ENCODE measurements at regions not wholly inside any gene's neighbourhood (a gene's known extent, or its start where the extent isn't known, plus 50 kb on each side); places are given as distances from the start of the nearest gene placed in this dataset.

DNA sequence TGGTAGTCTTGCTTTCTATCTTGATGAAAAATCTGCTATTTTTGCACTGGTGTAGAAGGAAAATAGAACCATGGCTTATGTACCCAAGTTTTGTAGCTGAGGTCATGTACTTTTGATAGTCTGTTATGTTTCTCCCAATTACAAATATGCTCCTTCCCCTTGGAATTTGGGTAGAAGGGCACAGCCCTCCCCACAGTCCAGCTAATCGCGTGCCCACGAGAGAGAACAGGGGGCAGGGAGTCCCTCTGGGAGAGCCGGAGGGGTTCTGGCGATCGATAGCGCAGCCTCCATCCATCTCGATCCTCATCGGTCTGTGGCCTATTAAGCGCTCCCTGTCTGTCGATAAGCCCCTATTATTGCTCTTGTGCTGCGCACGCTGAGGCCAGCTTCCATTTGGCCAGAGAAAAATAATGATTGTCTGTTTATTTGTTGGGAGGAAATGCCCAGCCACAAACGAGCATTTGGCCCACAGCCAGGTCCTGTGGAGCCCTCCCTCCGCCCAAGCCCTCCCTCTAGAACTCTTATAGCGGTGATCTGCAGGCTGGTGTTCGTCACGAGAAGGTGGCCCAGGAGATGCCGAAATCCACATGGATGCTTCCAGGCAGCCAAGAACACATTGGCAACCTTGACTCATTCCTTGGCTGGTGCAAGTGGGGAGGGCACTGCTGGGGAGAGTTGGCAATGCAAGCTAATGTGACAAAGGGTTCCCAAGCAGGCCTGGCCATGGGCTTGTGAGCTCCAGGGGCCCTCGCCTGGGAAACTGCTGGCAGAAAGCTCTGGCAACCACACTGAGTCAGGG is 134.7 kb upstream of the TNR start:
- Histone ChIP-seq H3K4me3 (no peak overlapping the region), H3K9me3 (no peaks in the 10 kb centered on the region), H3K4me1 (no peaks in the 10 kb centered on the region), H3K36me3 (replicated peaks) (no peaks in the 10 kb centered on the region), H3K27me3 (ENCODE audit: low read depth) (no peaks in the 10 kb centered on the region)
- no peak for DNase-seq (ENCODE audit: low spot score in 2 of 2)
- in situ Hi-C loops (cut with MboI; ENCODE audit: low sequenced_read_pairs), result loop anchor here (25.0 kb wide), 1 partner anchor 516 kb away; no protein-coding TSS in a partner anchor

DNA sequence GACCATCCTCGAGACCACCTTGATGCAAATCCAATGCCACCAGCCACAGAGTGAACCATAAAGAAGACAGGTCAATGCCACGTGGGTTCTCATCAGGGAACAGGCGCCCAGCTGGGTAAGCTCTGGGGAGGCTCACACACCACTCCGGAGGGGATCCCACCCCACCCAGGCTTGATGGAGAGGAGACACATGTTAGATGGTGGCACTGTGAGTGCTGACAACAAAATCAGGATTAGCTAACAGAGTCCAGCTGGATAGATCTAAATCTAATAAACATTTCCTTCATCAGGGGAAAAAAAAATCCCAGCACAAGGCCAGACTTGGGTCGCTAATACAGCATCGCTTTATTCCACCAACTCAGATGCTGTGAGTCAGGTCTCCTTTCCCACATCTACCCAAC is 132.2 kb upstream of the TNR start:
- Histone ChIP-seq H3K4me1 (no peaks in the 10 kb centered on the region), H3K4me3 (no peak overlapping the region), H3K36me3 (replicated peaks) (no peaks in the 10 kb centered on the region), H3K27me3 (ENCODE audit: low read depth) (no peaks in the 10 kb centered on the region), H3K9me3 (no peaks in the 10 kb centered on the region)
- in situ Hi-C loops (cut with MboI; ENCODE audit: low sequenced_read_pairs), result loop anchor here (25.0 kb wide), 1 partner anchor 513 kb away; no protein-coding TSS in a partner anchor
- DNase-seq (ENCODE audit: low spot score in 2 of 2), result no peak

GRCh38 chr1:175874081-175874480 is 130.7 kb upstream of the TNR start:
- Histone ChIP-seq H3K9me3 (no peaks in the 10 kb centered on the region), H3K4me3 (no peak overlapping the region), H3K4me1 (no peaks in the 10 kb centered on the region), H3K27me3 (ENCODE audit: low read depth) (no peaks in the 10 kb centered on the region), H3K36me3 (replicated peaks) (no peaks in the 10 kb centered on the region)
- DNase-seq (ENCODE audit: low spot score in 2 of 2), result no peak
- in situ Hi-C loops (cut with MboI; ENCODE audit: low sequenced_read_pairs), result no loop called here

- in situ Hi-C loops (cut with MboI; ENCODE audit: low sequenced_read_pairs), result no loop called here
- Histone ChIP-seq H3K4me3 (no peak overlapping the region), H3K36me3 (replicated peaks) (no peaks in the 10 kb centered on the region), H3K27me3 (ENCODE audit: low read depth) (no peaks in the 10 kb centered on the region), H3K4me1 (no peaks in the 10 kb centered on the region), H3K9me3 (no peaks in the 10 kb centered on the region)
- DNase-seq (ENCODE audit: low spot score in 2 of 2), result no peak
Observed at GRCh38 chr1:175873290-175873935, 130.0 kb upstream of the TNR start.

GRCh38 chr1:175872588-175872987 is 129.2 kb upstream of the TNR start:
- Histone ChIP-seq H3K4me3 (no peak overlapping the region), H3K27me3 (ENCODE audit: low read depth) (no peaks in the 10 kb centered on the region), H3K9me3 (no peaks in the 10 kb centered on the region), H3K4me1 (no peaks in the 10 kb centered on the region), H3K36me3 (replicated peaks) (no peaks in the 10 kb centered on the region)
- DNase-seq (ENCODE audit: low spot score in 2 of 2), result no peak
- in situ Hi-C loops (cut with MboI; ENCODE audit: low sequenced_read_pairs), result no loop called here

DNA sequence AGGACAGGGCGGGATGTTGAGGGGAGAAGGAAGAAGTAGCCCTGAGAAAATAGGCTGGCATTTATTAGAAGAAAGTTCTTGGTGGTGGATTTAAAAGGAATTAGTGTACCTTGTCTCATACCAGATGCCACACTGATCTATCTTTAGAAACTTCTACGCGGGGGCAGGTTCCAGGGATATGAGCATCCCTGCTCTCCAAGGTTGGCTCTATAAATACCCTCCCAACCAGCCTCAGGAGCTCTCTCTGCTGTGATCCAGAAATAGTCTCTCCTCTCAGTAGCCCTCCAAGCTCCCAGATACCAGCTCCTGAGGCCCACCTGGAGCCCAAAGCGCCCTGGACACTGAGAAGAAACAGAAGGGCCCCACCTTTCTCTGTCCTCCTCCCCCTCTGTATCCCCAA is 128.3 kb upstream of the TNR start:
- H3K4me1 ChIP-seq, result no peaks in the 10 kb centered on the region
- in situ Hi-C loops (cut with MboI; ENCODE audit: low sequenced_read_pairs), result no loop called here
- DNase-seq (ENCODE audit: low spot score in 2 of 2), result no peak
- H3K36me3 ChIP-seq (replicated peaks), result no peaks in the 10 kb centered on the region
- H3K27me3 ChIP-seq (ENCODE audit: low read depth), result no peaks in the 10 kb centered on the region
- no peaks in the 10 kb centered on the region for H3K9me3 ChIP-seq
- H3K4me3 ChIP-seq, result no peak overlapping the region

GRCh38 chr1:175870217-175870616 is 126.8 kb upstream of the TNR start:
- Histone ChIP-seq H3K4me1 (peaks cover 5% of the 10 kb centered on the region), H3K9me3 (no peaks in the 10 kb centered on the region), H3K36me3 (replicated peaks) (no peaks in the 10 kb centered on the region), H3K4me3 (no peak overlapping the region), H3K27me3 (ENCODE audit: low read depth) (no peaks in the 10 kb centered on the region)
- no peak for DNase-seq (ENCODE audit: low spot score in 2 of 2)
- in situ Hi-C loops (cut with MboI; ENCODE audit: low sequenced_read_pairs), result no loop called here

DNA sequence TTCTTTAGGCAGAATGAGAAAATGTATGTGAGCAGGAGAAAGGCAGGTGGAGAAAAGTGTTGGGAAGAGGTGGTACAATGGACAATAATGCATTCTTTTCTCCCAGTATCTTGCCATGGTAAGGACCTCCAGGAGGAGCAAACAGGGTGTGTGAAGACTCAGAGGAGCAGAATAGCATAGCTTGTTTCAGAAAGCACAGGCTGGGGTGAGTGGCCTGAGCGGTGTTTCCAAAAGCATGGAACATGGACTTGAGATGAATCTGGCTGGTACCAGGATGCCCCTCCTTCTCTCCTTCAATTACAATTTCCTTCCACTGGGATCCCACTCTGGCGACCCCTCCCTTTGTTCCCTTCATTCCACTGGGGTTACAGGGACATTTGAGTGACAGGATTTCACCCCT is 123.4 kb upstream of the TNR start:
- Histone ChIP-seq H3K27me3 (ENCODE audit: low read depth) (no peaks in the 10 kb centered on the region), H3K9me3 (no peaks in the 10 kb centered on the region), H3K4me1 (peaks cover 17% of the 10 kb centered on the region), H3K4me3 (no peak overlapping the region), H3K36me3 (replicated peaks) (no peaks in the 10 kb centered on the region)
- no peak for DNase-seq (ENCODE audit: low spot score in 2 of 2)
- in situ Hi-C loops (cut with MboI; ENCODE audit: low sequenced_read_pairs), result no loop called here

GRCh38 chr1:175865041-175865766 is 121.8 kb upstream of the TNR start:
- no peaks in the 10 kb centered on the region for H3K9me3 ChIP-seq
- in situ Hi-C loops (cut with MboI; ENCODE audit: low sequenced_read_pairs), result no loop called here
- no peaks in the 10 kb centered on the region for H3K36me3 ChIP-seq (replicated peaks)
- DNase-seq (ENCODE audit: low spot score in 2 of 2), result peak; percentile 44 to 56
- H3K27me3 ChIP-seq (ENCODE audit: low read depth), result no peaks in the 10 kb centered on the region
- H3K4me3 ChIP-seq, result no peak overlapping the region
- peaks cover 17% of the 10 kb centered on the region for H3K4me1 ChIP-seq

DNA sequence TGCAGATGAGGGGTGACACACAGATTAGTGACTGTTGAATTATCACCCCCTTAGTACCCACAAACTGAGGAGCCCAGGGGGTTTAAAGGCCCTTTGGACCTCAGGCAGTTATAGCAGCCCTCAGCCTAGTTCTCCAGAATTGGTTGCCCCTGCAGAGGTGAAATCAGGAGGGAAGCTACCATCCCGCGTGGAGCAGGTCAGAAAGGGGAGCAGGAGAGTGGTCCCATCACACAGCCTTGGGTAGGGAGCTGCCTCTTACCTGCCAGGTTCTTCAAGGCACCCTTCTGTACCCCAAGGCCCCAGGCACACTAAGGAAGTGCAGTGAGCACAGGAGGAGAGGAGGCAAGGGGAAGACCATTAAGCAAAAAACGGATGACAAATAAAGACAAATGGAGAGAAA is 121.2 kb upstream of the TNR start:
- H3K4me1 ChIP-seq, result peaks cover 17% of the 10 kb centered on the region
- H3K9me3 ChIP-seq, result no peaks in the 10 kb centered on the region
- no peak overlapping the region for H3K4me3 ChIP-seq
- in situ Hi-C loops (cut with MboI; ENCODE audit: low sequenced_read_pairs), result no loop called here
- H3K36me3 ChIP-seq (replicated peaks), result no peaks in the 10 kb centered on the region
- no peaks in the 10 kb centered on the region for H3K27me3 ChIP-seq (ENCODE audit: low read depth)
- DNase-seq (ENCODE audit: low spot score in 2 of 2), result no peak

GRCh38 chr1:175864183-175864582 is 120.8 kb upstream of the TNR start:
- in situ Hi-C loops (cut with MboI; ENCODE audit: low sequenced_read_pairs), result no loop called here
- no peaks in the 10 kb centered on the region for H3K27me3 ChIP-seq (ENCODE audit: low read depth)
- H3K9me3 ChIP-seq, result no peaks in the 10 kb centered on the region
- H3K4me3 ChIP-seq, result no peak overlapping the region
- H3K36me3 ChIP-seq (replicated peaks), result no peaks in the 10 kb centered on the region
- DNase-seq (ENCODE audit: low spot score in 2 of 2), result no peak
- peaks cover 17% of the 10 kb centered on the region for H3K4me1 ChIP-seq

DNA sequence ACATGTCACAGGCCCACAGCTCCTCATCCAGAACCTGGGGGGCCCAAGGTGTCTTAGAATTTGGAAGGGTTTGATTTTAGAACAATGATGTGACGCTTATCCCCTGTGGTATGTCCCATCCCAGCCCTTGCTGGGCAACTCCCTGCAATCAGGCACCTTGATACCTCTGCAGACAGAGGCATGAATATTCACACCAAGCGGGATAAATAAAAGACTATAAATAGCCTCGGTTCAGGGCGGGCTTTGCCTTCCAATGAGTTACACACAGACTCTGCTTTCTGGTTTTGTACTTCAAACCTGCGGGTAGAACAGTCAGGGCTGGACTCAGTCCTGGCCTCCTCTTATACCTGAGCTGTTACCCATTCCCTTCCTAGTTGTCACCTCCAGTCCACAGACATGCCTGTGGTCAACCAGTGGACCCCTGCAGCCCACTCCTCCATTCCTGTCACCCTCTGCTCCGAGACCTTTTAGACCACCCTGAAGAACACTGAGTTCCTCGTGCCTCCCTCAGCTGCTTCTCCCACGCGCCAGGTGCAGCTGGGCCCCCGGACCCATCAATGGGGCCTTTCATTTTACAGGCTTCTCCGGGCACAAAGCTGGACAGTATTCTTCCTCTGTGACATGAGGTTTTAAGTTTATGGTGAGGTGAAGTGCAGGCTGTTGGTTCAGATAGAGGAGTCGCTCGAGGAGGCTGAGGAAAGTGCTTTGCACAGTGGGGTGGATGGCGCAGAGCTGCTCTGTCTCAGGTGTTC is 120.1 kb upstream of the TNR start:
- Histone ChIP-seq H3K4me3 (no peak overlapping the region), H3K36me3 (replicated peaks) (no peaks in the 10 kb centered on the region), H3K4me1 (peaks cover 17% of the 10 kb centered on the region), H3K27me3 (ENCODE audit: low read depth) (no peaks in the 10 kb centered on the region), H3K9me3 (no peaks in the 10 kb centered on the region)
- DNase-seq (ENCODE audit: low spot score in 2 of 2), result peak; percentile 9 to 32
- in situ Hi-C loops (cut with MboI; ENCODE audit: low sequenced_read_pairs), result no loop called here

DNA sequence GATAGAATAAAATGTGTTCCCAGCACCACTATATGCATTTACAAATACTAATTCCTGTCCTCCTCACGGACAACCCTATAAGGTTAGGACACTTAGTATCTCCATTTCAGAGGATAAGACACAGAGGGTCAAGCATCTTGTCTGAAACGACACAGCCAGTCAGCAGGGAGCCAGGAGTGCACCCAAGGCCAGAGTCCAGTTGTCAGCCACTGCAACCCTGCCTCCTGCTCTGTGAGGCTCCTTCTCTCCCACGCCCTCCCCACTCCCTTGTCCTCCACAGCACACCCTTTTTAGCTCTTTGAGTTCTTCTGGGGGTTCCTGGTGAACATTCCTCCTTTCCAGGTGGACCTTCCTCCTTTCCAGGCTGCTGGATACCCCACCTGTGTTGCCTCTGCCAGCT is 119.0 kb upstream of the TNR start:
- H3K9me3 ChIP-seq, result no peaks in the 10 kb centered on the region
- in situ Hi-C loops (cut with MboI; ENCODE audit: low sequenced_read_pairs), result no loop called here
- no peak overlapping the region for H3K4me3 ChIP-seq

More for the DNA sequence above, 119.0 kb upstream of the TNR start:
- no peaks in the 10 kb centered on the region for H3K36me3 ChIP-seq (replicated peaks)
- peaks cover 17% of the 10 kb centered on the region for H3K4me1 ChIP-seq
- no peak for DNase-seq (ENCODE audit: low spot score in 2 of 2)
- H3K27me3 ChIP-seq (ENCODE audit: low read depth), result no peaks in the 10 kb centered on the region
